ENCODE measurements at regions not wholly inside any gene's neighbourhood (a gene's known extent, or its start where the extent isn't known, plus 50 kb on each side); places are given as distances from the start of the nearest gene placed in this dataset.

DNA sequence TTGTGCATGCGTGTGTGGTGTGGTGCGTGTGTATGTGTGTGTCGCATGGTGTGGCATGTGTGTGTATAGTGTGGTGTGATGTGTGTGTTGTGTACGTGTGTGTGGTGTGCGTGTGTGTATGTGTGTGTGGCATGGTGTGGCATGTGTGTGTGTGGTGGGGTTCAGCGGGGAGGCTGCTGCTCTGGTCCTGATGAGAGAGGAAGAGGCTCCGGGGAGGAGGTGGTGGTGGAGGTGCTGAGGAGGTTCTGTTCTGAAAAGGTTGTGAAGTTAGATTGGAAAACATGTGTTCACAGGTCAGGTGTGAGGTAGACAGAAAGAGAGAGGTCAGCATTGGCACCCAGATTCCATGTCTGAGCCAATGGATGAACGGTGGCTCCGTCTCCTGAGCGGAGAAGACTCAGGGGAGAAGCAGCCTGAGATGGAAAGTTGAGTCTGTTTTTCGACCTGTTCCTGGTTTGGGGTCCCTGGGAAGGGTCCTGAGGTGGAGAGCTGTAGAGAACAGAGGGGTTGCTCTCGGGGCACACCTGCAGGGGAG is 67.2 kb upstream of the HDAC4 start:
- Histone ChIP-seq H3K27ac (ENCODE audit: insufficient read depth, low read length) (no peak overlapping the region), H3K36me3 (ENCODE audit: control insufficient read depth, insufficient read depth, low read length) (no peaks in the 10 kb centered on the region), H3K9me3 (ENCODE audit: control insufficient read depth, insufficient read depth, low read depth, low read length) (no peaks in the 10 kb centered on the region), H4K20me1 (ENCODE audit: control insufficient read depth, extremely low read depth, insufficient read depth, low read length) (no peaks in the 10 kb centered on the region), H3K4me3 (replicated peaks in 1 of 4; ENCODE audit: control extremely low read depth in 1 of 4, insufficient read depth in 1 of 4, low read depth in 3 of 4, low read length in 4 of 4) (no peak overlapping the region), H3K4me2 (ENCODE audit: extremely low read depth, insufficient read depth, low read length) (no peak overlapping the region), H2AFZ (ENCODE audit: low read length) (no peak overlapping the region), H3K4me1 (ENCODE audit: control insufficient read depth, extremely low read depth, insufficient read depth, low read length) (no peaks in the 10 kb centered on the region), H3K79me2 (ENCODE audit: control insufficient read depth, insufficient read depth, low read length) (no peaks in the 10 kb centered on the region), H3K27me3 (ENCODE audit: control insufficient read depth, insufficient read depth, low read length) (no peaks in the 10 kb centered on the region), H3K9ac (ENCODE audit: insufficient read depth, low read length) (no peak overlapping the region)
- no peak for DNase-seq (ENCODE audit: low read depth in 2 of 2)
- no peak for TF ChIP-seq CTCF (conservative IDR thresholded peaks at IDR 0.05 in 1 of 2, IDR thresholded peaks at IDR 0.05 in 1 of 2; ENCODE audit: low read depth in 1 of 2, low read length in 2 of 2)
- no peak for TF ChIP-seq EZH2 (IDR thresholded peaks at IDR 0.05; ENCODE audit: low read length, missing control alignments)

GRCh38 chr2:239467281-239467955 is 66.6 kb upstream of the HDAC4 start:
- H3K9me3 ChIP-seq (ENCODE audit: control insufficient read depth, insufficient read depth, low read depth, low read length): no peaks in the 10 kb centered on the region
- no peaks in the 10 kb centered on the region for H3K27me3 ChIP-seq (ENCODE audit: control insufficient read depth, insufficient read depth, low read length)
- H3K79me2 ChIP-seq (ENCODE audit: control insufficient read depth, insufficient read depth, low read length): no peaks in the 10 kb centered on the region
- no peak for TF ChIP-seq CTCF (conservative IDR thresholded peaks at IDR 0.05 in 1 of 2, IDR thresholded peaks at IDR 0.05 in 1 of 2; ENCODE audit: low read depth in 1 of 2, low read length in 2 of 2)
- no peak for TF ChIP-seq EZH2 (IDR thresholded peaks at IDR 0.05; ENCODE audit: low read length, missing control alignments)
- H3K4me3 ChIP-seq (replicated peaks in 1 of 4; ENCODE audit: control extremely low read depth in 1 of 4, insufficient read depth in 1 of 4, low read depth in 3 of 4, low read length in 4 of 4): no peak overlapping the region
- no peaks in the 10 kb centered on the region for H3K4me1 ChIP-seq (ENCODE audit: control insufficient read depth, extremely low read depth, insufficient read depth, low read length)
- H3K4me2 ChIP-seq (ENCODE audit: extremely low read depth, insufficient read depth, low read length): no peak overlapping the region
- H3K36me3 ChIP-seq (ENCODE audit: control insufficient read depth, insufficient read depth, low read length): no peaks in the 10 kb centered on the region
- no peak overlapping the region for H3K27ac ChIP-seq (ENCODE audit: insufficient read depth, low read length)
- no peak overlapping the region for H3K9ac ChIP-seq (ENCODE audit: insufficient read depth, low read length)
- DNase-seq (ENCODE audit: low read depth in 2 of 2): no peak
- no peak overlapping the region for H2AFZ ChIP-seq (ENCODE audit: low read length)
- no peaks in the 10 kb centered on the region for H4K20me1 ChIP-seq (ENCODE audit: control insufficient read depth, extremely low read depth, insufficient read depth, low read length)

DNA sequence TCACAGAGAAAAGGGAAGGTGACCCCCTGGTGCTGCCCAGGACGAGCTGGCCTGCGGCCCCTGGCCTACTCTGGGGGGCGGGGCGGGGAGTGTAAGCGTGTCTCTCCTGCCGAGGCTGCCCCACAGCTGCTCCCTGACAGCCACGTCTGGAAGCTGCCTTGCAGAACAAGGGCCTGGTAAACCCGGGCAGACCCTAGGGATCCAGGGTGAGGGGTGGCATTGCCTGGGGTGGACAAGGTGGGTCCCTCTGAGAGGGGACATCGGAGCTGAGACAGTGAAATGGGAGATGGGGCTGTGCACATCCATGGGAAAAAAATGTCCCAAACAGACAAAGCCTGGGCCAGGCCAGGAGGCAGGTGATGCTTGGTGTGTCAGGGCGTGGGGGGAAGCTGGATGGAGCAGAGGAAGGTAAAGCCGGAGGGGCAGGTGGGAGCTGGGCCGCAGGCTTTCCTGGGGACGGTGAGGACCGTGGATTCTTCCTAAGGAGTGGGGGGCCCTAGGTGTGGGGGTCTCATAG is 66.0 kb upstream of the HDAC4 start:
- no peak for TF ChIP-seq CTCF (conservative IDR thresholded peaks at IDR 0.05 in 1 of 2, IDR thresholded peaks at IDR 0.05 in 1 of 2; ENCODE audit: low read depth in 1 of 2, low read length in 2 of 2)
- TF ChIP-seq EZH2 (IDR thresholded peaks at IDR 0.05; ENCODE audit: low read length, missing control alignments): no peak
- Histone ChIP-seq H3K9me3 (ENCODE audit: control insufficient read depth, insufficient read depth, low read depth, low read length) (no peaks in the 10 kb centered on the region), H3K79me2 (ENCODE audit: control insufficient read depth, insufficient read depth, low read length) (no peaks in the 10 kb centered on the region), H3K4me1 (ENCODE audit: control insufficient read depth, extremely low read depth, insufficient read depth, low read length) (no peaks in the 10 kb centered on the region), H3K27ac (ENCODE audit: insufficient read depth, low read length) (no peak overlapping the region), H3K4me2 (ENCODE audit: extremely low read depth, insufficient read depth, low read length) (no peak overlapping the region), H3K9ac (ENCODE audit: insufficient read depth, low read length) (no peak overlapping the region), H3K4me3 (replicated peaks in 1 of 4; ENCODE audit: control extremely low read depth in 1 of 4, insufficient read depth in 1 of 4, low read depth in 3 of 4, low read length in 4 of 4) (no peak overlapping the region), H3K36me3 (ENCODE audit: control insufficient read depth, insufficient read depth, low read length) (no peaks in the 10 kb centered on the region), H4K20me1 (ENCODE audit: control insufficient read depth, extremely low read depth, insufficient read depth, low read length) (no peaks in the 10 kb centered on the region), H2AFZ (ENCODE audit: low read length) (no peak overlapping the region), H3K27me3 (ENCODE audit: control insufficient read depth, insufficient read depth, low read length) (no peaks in the 10 kb centered on the region)
- no peak for DNase-seq (ENCODE audit: low read depth in 2 of 2)
